AG04449 (cell line): ENCODE measurements at regions not wholly inside any gene's neighbourhood (a gene's known extent, or its start where the extent isn't known, plus 50 kb on each side); places are given as distances from the start of the nearest gene placed in this dataset.
"Not testable (repeated sequence)": the region's sequence is repeated elsewhere in the genome, so short reads cannot be mapped to it uniquely, and the experiment has no call there.

Experiments
- CTCF ChIA-PET: fragments of 350-600 bp; formaldehyde crosslinking; extraction: SDS; loops from one replicate; lab custom pipeline; 2021; ENCODE audit warnings: antibody characterized with exemption; lab: Yijun Ruan, JAX
- POLR2A ChIA-PET: fragments of 400-600, 350-600 bp; formaldehyde crosslinking; extraction: SDS; loops from one replicate; lab custom pipeline; 2020; ENCODE audit warnings: antibody characterized with exemption, inconsistent platforms; lab: Yijun Ruan, JAX
- DNase-seq: peaks from one replicate; pipeline ENCODE4 v3.0.0-alpha.2; 2010; ENCODE audit warnings: low read depth, low spot score
- H3K4me3 ChIP-seq: 2 replicates; pipeline ENCODE4 v1.5.1; 2011; ENCODE audit warnings: low read depth, mild to moderate bottlenecking, control low read depth, low read length
- CTCF ChIP-seq: IDR thresholded peaks from one replicate; pipeline ENCODE4 v1.5.1; 2011; ENCODE audit warnings: mild to moderate bottlenecking, moderate library complexity, low read length, control low read depth, inconsistent platforms; ENCODE audit not compliant: insufficient read depth; ENCODE audit errors: missing control alignments

DNA sequence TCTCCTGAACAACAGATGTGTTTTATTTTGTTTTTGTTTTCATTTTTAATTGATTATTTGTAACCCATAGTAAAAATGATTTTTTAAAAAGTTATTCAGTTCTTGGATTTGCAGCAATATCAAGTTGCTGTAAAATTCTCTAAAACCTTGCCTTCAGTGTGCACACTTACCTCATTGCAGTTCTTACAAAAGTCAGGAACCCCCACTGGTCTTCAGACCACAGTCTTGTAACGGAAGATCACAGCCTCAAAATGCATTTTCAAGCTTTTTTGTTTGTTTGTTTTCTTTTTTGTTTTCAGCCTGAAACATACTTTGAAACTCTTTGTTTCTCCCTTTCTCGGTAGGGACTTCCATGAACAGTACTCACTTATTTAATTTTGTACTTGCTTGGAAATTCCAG lies 1012.8 kb upstream of the GYPC start:
- CTCF ChIA-PET, result no interaction called here
- POLR2A ChIA-PET, result no interaction called here
- H3K4me3 ChIP-seq, result no peak overlapping the region
- no peak for DNase-seq
- TF ChIP-seq CTCF, result no peak

GRCh38 chr2:125643585-125643984 lies 1012.4 kb upstream of the GYPC start:
- CTCF ChIA-PET, result no interaction called here
- POLR2A ChIA-PET, result no interaction called here
- TF ChIP-seq CTCF, result no peak

DNA sequence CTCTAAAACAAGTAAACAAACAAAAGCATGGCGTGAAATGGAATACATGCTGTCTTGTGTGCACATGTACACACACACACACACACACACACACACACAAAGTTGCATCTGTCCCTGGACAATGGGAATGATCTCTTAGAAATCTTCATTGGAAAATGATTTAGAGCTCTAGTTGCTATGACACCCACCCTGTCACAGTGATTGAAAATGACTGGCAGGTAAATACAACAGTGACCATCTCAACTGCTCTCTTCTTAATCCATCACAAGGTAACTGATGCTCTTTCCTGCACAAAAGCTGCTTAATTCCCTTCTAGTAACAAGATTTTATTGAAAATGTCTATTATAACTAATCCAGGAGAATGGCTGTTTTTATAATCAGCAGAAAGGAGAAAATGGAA lies 1011.7 kb upstream of the GYPC start:
- CTCF ChIA-PET, result no interaction called here
- H3K4me3 ChIP-seq, result no peak overlapping the region
- DNase-seq, result no peak
- POLR2A ChIA-PET, result no interaction called here
- no peak for TF ChIP-seq CTCF

More at GRCh38 chr2:125643585-125643984, 1012.4 kb upstream of the GYPC start:
- DNase-seq, result no peak
- H3K4me3 ChIP-seq, result no peak overlapping the region

GRCh38 chr2:125652280-125652679 lies 1003.7 kb upstream of the GYPC start:
- no peak for TF ChIP-seq CTCF
- H3K4me3 ChIP-seq, result no peak overlapping the region
- ChIA-PET CTCF (interaction anchor here (0.6 kb wide), 1 partner anchor 374 kb away, joined by 3 read pairs; no protein-coding TSS in a partner anchor), POLR2A (no interaction called here)
- DNase-seq, result no peak

GRCh38 chr2:125654226-125654625 lies 1001.7 kb upstream of the GYPC start:
- no peak for DNase-seq
- ChIA-PET CTCF (no interaction called here), POLR2A (no interaction called here)
- H3K4me3 ChIP-seq, result no peak overlapping the region
- TF ChIP-seq CTCF, result no peak

GRCh38 chr2:125656190-125656589 lies 999.8 kb upstream of the GYPC start:
- DNase-seq, result no peak
- no peak for TF ChIP-seq CTCF
- no peak overlapping the region for H3K4me3 ChIP-seq
- ChIA-PET CTCF (no interaction called here), POLR2A (no interaction called here)

DNA sequence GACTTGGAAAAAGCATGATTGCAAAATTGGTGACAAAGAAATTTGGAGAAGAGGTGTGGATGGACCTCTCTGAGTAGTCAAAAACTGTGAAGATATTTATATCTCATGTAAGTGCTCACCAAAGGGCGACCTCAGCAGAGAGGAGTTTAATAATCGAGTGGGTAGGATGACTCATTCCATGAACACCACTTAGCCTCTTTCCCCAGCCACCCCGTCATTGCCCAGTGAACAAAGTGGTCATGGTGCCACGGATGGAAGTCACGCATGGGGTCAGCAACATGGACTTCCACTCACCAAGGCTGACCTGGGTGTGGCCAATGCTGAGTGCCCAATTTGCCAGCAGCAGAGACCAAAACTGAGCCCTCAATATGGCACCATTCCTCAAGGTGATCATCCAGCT lies 997.4 kb upstream of the GYPC start:
- TF ChIP-seq CTCF, result no peak
- ChIA-PET CTCF (no interaction called here), POLR2A (no interaction called here)
- no peak for DNase-seq
- no peak overlapping the region for H3K4me3 ChIP-seq

DNA sequence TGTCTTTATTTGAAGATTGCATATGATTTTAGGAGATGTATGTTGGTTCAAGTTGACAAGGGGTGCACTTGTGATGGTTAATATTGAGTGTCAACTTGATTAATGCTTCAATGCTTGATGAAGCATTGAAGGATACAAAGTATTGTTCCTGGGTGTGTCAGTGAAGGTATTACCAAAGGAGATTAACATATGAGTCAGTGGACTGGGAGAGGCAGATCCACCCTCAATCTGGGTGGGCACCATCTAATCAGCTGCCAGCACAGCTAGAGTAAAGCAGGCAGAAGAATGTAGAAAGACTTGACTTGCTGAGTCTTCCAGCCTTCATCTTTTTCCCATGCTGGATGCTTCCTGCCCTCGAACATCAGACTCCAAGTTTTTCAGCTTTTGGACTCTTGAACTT lies 995.6 kb upstream of the GYPC start:
- CTCF ChIA-PET, H3K4me3 ChIP-seq, DNase-seq, POLR2A ChIA-PET: not testable (repeated sequence)
